Renal cortex interstitium (tissue), 11 donors: ENCODE measurements at regions not wholly inside any gene's neighbourhood (a gene's known extent, or its start where the extent isn't known, plus 50 kb on each side); places are given as distances from the start of the nearest gene placed in this dataset.

ENCODE experiments used
- DNase-seq, 11 donors: peaks; one replicate each; pipeline ENCODE4 v3.0.0-alpha.2; 2013; ENCODE audit warnings: low read depth in 9 of 11, low spot score in 4 of 11; ENCODE audit errors: extremely low read depth in 1 of 11

DNA sequence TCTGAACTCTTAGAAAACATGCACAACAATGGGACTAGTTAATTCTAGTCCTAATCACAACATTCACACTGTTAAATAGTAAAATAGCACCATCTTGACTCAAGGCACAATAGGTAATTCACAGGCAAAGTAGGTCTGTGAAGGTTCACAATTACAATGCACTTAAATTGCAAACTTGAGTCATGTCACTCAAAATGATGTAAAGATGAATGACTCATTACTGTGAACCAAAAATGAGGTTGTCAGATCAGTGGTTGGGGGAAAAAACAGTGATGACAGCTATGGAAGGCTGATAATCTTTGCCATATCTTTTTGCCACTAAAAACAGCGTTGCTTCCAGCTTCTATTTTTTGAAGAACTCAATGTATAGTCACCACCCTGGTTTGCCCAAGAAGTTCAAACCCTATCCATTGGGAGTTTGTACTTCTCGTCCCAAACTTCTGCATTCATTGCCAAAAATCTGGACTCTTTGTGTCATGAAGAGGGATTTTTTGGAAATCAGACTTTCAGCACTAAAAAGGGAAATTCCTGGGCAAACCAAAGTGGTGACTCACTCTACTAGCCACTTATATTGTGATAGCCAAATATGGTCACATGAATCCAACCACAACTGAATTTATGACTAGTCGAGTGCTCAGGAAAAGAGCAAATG lies 200.9 kb upstream of the TMTC4 start:
- no peak for DNase-seq

DNA sequence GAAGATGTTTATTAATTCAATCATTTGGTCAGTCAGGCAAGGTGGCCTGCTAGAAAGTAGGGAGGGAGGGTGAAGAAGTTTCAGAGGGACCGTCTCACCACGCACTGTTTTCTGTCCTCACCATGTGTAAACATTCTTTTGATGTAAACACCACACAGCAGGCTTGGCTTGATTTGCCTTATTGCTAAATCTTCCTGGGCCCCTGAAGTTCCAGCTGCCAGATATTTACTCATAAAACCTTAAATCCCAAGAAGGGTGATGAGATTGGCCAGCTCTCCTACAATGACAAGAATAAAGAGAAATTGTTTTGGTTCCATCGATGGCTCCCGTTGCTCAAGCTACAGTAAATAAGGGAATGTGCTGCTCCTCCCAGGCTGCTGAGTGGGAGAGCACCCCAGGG lies 198.2 kb upstream of the TMTC4 start:
- DNase-seq: no peak

DNA sequence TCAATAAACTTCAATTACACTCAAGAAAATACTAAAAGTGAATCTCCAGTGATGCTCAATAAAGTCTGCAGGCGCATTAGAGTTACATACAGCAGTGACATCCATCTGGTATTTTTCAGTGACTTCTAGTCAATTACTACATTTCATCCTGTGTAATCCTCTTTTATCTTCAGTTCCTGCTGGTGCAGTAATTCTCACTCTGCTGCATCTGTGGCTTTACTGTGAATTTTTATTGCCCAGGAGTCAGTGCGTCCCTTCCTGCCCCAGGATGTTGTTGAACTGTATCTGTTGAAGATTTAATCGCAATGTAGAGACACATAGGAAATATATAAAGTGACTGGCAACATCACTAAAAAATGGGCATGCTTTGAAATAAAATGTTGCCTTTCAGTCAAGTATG lies 196.3 kb upstream of the TMTC4 start:
- no peak for DNase-seq

DNA sequence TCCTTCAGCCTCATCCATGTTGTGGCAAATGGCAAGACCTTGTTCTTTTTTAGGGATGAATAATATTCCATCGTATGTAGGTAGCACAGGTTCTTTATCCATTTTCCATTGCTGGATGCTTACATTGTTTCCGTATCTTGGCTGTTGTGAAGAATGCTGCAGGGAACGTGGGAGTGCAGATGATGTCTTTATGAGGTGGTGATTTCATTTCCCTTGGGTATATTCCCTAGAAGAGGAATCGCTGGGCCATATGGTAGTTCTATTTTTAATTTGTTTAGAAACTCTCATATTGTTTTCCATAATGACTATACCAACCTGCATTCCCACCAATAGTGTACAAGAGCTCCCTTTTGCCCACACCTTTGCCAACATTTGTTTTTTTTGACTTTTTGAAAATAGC lies 186.3 kb upstream of the TMTC4 start:
- DNase-seq: no peak

DNA sequence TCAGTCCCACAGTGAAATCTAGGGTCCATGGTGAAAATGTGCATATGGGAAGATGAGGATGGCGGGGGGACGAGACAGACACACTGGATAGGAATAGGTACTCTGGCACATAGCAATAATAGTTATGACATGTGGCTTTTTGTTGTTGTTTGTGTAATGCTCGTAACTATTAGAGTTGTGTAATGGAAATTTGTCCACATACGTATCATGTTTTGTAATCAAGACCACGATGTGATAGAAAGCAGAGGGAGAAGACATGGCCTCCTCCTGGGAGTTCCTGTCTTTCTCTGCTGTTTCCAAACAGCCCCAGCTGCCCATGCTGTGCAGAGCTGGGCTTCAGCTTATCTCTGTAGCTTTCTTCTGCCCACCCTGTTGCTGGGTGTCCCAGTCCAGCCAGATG lies 185.3 kb upstream of the TMTC4 start:
- no peak for DNase-seq

DNA sequence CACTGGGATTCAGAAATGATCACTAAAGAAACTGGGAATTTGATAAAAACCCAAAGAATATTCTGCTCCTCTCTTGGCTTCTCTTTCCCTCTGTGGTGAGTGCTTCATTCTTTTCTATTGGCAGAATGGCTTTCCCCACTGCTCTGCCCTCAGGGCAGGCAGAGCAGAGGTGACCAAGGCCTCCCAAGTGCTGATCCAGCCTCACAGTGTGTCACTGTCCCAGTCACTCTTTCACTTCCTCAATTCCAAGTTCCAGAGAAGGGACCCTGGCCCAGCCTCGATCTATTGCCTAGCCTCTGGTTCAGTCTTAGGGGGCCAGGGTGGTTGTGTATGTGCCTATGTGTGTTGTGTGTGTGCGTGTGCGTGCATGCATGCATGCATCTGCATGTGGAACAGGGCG lies 180.6 kb upstream of the TMTC4 start:
- no peak for DNase-seq

DNA sequence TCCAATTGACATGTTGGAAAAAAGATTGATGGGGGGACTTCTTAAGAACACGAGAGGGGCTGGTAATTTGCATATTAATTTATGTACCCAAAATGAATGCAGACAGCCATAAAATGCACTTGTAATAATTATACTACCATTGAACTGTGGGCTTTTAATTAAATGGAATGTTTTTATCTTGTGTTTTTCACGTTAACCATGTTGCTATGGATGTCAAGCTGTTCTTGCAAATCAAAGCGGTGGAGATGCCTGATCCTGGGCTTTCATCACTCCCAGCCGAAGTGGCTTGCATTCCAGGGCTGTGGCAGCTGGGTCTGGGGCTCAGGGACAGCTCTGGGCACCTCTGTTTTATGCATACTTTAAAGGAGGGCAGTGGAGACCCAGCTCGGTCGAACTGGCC lies 179.4 kb upstream of the TMTC4 start:
- DNase-seq: no peak

DNA sequence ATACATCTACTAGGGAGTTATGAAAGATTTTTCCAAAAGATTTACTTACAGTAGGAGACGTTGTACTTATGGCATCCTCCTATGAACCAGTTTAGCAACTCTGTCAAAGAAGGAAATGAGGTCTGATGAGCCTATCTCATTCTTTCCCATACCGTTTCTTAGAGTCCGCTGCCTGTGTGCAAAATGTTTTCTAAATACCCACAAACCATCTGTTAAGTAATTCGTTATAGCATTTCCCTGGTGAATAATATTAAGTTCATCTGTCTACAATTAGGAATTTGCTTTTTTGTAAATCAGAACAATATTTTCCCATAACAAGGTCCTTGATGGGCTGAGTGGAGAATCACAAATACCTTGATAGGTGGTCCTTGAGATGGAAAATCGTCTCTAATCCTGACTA lies 178.8 kb upstream of the TMTC4 start:
- DNase-seq: no peak

DNA sequence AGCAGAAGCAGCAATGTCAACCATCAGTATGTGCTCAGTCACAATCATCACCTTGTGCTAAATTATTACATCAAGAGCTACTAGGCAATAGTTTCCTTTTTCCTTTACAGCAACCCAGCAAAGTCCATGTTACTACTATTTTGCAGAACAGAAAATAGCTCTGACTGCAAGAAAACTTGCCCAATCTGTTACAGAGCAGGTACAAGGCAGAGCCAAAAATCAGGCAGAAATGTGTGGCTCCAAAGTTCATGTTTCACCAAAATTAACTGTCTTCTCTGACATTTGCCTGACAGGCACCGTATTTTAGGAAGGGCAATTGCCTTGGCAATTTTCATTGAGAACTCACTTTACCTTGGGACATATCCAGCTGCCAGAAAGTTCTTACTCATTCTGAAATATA lies 177.6 kb upstream of the TMTC4 start:
- no peak for DNase-seq

DNA sequence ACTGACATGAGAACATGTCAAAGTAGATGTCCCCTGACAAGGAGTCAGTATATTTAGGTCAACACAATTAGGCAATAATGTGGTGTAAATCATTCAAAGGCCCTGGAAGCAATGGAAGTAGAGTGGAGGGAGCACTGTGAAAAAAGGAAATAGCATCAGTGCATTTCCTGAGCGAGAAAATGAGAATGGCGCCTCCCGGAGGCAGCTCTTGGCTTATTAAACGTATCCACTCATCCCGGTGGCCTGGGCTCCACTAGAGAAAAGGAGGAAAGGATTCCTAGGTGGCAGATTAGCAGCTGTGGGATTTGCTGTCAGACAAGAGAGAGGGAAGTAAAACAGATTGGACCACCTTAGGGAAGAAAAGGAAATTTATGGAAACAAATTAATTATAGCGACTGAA lies 173.7 kb upstream of the TMTC4 start:
- no peak for DNase-seq

DNA sequence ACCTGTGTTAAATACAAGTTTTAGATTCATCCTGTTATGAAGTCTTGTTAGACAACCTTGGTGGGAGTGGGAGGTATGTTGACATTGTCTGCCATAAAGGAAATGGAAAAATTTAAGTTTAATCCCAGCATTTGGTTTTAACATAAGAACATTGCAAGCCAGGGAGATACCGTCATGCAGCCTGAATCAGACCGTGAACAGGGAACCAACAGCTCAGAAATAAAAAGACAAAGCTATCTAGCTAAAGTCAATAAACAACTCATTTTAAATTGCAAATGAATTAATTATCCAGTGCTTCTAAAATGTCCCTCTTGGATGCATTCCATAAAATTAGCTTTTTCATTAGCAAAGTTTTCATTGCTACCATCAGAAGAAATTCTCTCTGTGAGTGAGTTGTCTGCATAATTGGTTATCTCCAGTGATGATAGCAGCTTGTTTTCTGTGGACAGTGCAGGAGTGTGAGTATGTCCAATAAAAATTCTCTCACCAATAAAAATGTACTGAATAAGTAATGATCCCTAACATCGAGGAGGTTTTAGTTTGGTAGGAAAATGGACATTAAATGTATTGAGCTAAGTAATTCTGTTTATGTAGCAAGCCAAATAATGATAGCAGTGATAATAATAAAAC lies 170.6 kb upstream of the TMTC4 start:
- no peak for DNase-seq

DNA sequence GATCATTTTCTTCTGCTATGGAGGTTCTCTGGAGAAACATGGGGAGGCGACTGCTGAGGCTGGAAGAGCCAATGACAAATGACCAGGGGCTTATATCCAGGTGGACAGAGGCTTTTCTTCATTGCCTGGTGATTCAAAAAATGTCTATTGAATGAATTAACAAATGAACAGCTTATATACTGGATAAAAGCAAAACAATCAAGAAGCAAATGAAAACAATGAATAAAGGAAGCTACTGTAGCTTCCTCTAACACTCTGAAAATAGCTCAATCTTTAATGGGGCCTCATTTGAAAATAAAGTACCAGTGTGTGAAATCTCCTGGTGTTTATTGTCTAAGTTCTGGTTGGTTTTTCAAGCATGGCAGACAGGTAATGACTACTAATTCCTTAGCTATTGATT lies 167.5 kb upstream of the TMTC4 start:
- DNase-seq: no peak

DNA sequence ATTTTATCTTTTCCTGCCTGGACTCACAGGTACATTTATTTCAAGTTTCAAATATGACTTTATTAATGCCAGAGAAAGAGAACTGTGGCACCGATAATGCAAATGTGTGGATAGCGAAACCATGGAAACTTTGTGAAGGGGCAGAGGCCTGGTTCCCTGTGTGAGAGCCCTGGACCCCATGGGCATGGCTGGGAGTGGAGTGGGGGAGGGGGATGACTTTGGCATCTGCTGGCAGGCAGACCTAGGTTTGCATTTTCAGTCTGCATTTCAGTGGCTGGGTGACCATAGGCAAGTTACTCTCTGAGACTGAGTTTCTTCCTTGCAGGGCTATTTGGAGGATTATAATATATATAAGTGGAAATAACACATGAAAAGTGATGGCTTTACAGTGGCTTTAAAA lies 163.8 kb upstream of the TMTC4 start:
- no peak for DNase-seq

DNA sequence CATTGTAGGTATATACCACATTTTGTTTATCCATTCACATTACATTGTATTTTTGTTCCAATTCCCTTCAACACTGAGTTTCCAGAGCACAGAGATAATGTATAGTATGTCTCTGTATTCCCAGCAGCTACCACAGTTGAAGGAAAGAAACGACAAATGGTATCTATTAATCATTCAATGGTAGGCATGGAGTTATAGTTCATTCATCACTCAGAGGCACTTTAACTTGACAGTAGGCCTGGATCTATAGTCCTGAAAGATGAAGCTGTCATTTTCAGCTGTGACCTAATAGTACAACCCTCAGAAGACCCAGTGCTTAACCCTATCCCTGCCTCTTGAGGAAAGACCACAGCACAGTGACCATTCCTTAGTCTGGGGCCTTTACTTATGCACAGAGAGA lies 163.0 kb upstream of the TMTC4 start:
- DNase-seq: no peak

DNA sequence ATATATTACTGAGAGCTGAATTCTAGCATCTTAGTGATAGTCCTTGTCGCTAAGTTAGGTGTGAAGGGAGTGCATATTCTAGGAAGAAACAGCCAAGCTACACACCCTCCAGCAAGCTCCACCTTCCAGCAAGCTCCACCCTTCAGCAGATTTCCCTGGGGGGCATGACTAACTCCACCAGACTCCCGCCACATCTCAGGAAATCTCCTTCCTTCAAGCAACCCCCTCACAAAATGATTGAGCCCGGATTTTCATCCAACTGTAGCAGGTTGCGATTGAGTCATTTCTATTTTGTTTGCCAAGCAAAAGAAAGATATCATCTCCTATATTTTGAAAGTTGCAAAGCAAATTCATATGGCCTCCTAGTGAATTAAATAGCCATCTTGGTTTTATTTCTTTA lies 162.1 kb upstream of the TMTC4 start:
- no peak for DNase-seq

DNA sequence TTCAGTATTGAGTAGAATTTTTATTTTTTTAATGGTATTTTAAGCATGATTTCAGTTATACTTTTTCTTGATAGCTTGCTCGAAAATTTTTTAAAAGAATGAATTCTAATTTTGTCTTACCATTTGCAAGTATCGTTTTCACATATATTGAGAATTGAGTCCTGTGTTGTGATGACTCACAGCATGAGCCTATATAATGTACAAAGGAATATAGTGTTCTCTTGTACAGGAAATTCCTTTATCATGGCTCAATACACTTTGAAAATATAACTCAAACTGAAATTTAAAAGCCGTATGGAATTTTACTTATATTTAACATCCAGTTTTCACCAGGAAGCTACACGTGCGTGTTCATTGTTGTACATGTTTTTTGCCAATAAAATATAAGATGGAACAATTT lies 161.1 kb upstream of the TMTC4 start:
- DNase-seq: no peak

DNA sequence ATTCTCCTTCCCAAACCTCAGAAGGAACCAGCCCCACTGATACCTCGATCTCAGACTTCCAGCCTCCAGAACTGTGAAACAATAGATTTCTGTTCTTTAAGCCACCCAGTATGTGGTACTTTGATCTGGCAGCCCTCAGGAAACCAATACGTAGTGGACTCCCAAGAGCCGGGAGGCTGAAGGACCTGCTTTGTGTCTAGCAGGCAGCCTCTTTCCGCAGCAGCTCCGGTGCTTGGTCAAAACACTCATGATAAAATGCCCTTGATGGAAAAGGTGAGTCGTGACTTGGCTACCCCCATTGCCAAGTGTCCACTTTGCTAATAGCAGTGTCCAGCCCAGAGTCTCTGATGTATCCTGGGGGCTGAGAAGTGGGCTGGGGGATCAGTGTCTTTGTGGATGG lies 158.8 kb upstream of the TMTC4 start:
- no peak for DNase-seq

DNA sequence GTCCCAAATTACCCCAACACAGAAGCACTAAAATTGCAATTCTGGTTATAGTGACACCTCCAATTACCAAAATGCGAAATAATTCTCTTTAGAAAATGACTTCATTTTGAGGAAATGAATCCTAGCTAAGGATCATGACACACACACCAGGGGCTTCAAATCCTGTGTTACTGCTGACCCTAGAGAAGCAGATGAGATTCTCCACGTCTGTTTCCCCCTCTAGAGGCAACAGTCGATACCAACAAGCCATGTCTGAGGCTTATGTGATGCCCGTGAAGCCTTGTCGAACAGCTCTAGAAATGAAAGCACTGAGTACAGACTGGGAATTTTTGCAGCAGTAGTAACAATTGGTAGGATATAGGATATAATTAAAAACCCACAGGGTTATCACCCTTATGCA lies 153.6 kb upstream of the TMTC4 start:
- DNase-seq: no peak

DNA sequence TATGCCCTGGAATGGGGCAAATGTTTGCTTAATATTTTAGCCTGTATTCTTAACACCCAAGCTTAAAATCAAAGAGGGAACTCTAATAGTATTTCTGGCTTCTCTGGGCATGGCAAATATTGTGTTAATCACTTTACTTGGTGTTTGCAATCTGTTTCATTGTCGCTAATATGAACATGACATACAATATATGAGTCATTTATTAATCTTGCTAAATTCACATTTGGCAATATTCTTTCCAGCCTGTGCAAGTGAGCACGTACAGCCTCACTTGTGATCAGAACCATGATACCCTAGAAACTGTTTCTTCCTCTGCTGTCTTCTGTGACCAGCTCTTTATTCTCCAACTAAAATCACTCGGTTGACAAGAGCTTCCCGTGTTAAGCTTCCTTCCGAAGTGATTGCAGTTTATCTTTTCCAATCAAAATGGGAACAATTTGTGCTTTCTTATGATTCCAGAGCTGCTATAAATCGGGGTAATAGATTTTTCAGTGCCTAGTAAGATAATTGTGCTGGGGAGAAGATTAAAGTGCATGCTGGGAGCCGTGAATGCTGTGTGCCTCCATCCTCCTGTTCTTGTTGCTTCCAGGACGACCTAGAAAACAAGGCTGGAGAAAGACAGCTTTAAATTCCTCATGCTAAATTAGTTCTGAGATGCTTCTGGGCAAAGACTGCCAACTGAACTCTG lies 153.0 kb upstream of the TMTC4 start:
- no peak for DNase-seq

DNA sequence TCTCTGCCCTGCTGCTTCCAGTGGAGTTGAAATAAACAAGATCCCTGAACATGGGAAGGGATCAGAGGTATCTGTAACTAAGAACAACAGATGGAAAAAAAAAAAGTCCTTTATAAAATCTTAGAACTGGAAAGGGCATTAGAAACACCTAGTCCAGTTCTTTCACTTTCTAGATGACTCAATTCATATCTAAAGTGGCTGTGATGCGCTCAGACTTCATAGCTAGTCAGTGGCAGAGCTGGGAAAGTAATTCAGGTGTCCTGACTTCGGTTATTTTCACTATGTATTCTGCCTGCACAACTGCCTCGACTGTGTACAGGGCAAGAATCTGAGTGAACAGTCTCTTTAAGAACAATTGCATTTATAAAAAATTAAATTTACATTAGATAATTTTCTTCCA lies 151.8 kb upstream of the TMTC4 start:
- no peak for DNase-seq

DNA sequence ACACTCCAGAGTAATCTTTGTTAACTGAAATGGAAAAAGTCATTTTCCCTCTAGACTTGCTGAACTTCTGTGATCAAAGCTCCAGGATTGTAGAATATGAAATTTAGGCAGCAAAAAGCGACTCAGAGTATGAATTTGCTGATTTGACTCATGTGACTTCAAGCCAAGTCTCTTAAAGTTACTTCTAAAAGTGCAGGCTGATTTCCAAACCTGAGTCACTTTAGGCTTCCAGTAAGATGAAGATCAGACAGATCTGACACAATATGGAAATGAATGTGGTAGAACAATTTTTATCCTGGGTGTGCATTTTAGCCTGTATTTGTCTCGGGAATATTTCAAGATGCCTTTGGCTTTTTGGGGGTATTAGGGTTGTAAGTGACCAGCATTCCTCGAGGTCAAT lies 151.0 kb upstream of the TMTC4 start:
- DNase-seq: no peak
